OCI-LY3 (cell line): ENCODE measurements at regions not wholly inside any gene's neighbourhood (a gene's known extent, or its start where the extent isn't known, plus 50 kb on each side); places are given as distances from the start of the nearest gene placed in this dataset.

Experiments
- EZH2phosphoT487 ChIP-seq: fragments of 200-600 bp; shearing (Covaris generic); IDR thresholded peaks from 2 replicates; pipeline ENCODE4 v1.6.1; 2018; ENCODE audit warnings: antibody characterized with exemption, mixed run types, low read depth
- TF ChIP-seq, protein P1 (sequence below): fragments of 200-600, 300-600 bp; sonication (generic); IDR thresholded peaks from 2 replicates; pipeline ENCODE4 v1.5.1; 2014; ENCODE audit warnings: antibody characterized with exemption, low read length, low read depth

DNA sequence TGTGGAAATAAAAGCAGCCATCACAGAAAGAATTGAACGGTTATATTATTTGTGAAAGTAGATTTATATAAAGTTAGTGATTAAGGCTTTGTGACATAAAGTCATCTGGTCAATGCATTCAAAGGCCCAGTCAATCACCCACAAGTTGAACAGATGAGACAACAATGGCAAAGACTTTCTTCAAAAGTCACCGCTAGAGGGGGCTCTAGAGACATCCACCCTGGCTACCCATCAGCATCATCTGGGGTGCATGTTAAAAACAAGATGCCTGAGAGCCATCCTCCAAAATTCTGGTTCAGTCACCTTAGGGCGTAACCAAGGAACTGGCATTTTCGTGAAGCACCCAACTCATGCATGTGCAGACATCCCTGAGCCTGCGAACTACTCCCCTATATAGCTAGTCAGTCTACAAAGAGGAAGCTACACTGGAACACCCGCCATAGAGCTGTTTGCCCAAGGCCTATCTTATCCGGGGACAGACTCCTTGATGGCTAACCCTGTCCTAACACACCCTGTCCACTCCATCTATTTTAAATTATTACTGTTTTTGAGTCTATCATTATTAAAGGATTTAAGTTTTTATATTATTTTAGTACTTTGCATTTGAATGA, 970.5 kb downstream of the UQCRFS1 start:
- TF ChIP-seq, protein P1, sequence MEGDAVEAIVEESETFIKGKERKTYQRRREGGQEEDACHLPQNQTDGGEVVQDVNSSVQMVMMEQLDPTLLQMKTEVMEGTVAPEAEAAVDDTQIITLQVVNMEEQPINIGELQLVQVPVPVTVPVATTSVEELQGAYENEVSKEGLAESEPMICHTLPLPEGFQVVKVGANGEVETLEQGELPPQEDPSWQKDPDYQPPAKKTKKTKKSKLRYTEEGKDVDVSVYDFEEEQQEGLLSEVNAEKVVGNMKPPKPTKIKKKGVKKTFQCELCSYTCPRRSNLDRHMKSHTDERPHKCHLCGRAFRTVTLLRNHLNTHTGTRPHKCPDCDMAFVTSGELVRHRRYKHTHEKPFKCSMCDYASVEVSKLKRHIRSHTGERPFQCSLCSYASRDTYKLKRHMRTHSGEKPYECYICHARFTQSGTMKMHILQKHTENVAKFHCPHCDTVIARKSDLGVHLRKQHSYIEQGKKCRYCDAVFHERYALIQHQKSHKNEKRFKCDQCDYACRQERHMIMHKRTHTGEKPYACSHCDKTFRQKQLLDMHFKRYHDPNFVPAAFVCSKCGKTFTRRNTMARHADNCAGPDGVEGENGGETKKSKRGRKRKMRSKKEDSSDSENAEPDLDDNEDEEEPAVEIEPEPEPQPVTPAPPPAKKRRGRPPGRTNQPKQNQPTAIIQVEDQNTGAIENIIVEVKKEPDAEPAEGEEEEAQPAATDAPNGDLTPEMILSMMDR: peak; percentile 87
- no peak for TF ChIP-seq EZH2phosphoT487
